Right ventricle myocardium inferior (tissue), 1 donor: ENCODE measurements at regions not wholly inside any gene's neighbourhood (a gene's known extent, or its start where the extent isn't known, plus 50 kb on each side); places are given as distances from the start of the nearest gene placed in this dataset.

Experiments
- ATAC-seq: fragments of 200-7000 bp; cut with Tn5 transposase; one replicate; pipeline ENCODE4 v1.9.1; 2020; ENCODE audit warnings: mild to moderate bottlenecking, moderate library complexity
- DNase-seq: peaks from one replicate; pipeline ENCODE4 v3.0.0; 2021; ENCODE audit errors: missing footprints
- intact Hi-C: fragments of 100-400 bp; cut with DNase I; formaldehyde crosslinking; loops from one replicate; pipeline ENCODE4 v1.11.0; 2022
- donor health status: DM: no; HTN: yes; CAD: no; lungs with severe emphysema.

DNA sequence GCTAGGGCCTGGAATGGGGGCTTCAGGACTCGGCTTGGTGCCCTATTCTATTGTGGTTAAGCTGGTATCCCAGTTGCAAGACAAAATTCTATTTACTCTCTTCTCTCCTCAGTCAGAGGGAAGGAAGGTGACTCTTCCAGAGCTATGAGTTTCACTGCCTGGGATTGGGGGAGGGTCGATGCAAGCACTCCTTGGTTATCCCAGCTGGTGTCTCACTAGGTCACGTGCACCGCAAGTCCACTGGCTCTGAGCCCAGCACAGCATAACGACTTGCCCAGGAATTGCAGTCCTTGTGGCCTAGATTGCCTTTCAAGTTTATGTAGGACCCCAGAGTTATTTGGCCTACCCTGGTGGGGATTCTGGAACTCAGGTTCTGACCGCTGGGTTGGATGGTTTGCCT, 958.8 kb downstream of the IGSF11 start:
- intact Hi-C loops: no loop called here
- DNase-seq (no peak), ATAC-seq (no peak)

DNA sequence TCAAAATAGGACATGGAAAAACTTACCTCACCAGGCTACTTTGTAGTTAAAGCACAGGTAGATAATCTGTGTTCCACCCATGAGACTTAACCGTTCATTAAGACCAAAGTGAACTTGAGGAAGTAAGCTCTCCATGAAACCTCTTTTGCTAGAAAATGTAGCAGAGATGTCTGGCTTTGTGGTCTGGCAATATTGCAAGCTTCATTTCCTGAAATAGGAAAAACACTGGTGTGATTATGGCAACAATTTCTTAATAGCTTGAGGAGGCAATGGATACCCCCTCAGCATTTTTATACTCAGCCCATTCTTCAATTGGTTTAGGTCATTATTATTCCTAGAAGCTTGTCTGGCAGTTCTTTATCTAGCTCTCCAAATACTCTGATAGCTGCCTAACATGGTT, 957.3 kb downstream of the IGSF11 start:
- intact Hi-C loops: no loop called here
- ATAC-seq: no peak
- no peak for DNase-seq

DNA sequence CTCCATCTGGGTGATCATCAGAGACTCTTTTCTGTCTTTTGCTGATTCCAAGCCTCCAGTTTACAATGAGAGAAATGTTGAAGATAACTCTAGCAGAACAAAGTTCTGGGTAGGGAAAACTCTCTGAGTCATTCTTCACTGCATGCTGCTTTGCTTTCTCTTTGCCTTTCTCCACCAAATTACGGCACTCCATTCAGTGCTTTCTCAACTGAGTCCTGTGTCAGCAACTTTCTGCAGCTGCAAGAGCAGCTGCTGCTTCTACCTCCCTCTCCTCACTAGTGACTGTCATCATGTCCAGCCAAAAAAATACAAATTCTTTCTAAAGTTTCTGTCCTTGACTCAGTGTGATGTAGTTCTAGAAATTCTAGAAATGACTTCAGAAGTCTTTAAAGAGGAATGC, 953.8 kb downstream of the IGSF11 start:
- intact Hi-C loops: no loop called here
- no peak for ATAC-seq
- no peak for DNase-seq

DNA sequence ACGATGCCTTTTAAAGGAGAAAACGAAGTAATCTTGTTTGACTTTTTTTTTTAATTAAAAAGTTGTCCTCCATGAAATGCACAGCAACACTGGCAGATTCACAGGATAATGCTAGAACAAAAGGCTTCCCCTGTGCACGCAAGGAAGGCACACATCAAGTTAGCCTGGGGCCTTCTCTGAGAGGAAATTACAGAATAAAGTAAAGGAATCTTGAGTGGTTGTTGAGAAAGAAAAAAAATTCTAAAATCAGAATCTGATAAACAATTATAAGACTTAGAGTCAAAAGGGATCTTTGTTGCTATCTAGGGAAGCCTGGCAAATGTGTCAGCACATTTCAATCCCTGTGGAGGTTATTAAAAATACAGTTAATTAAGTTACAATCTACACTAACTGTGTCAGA, 946.0 kb downstream of the IGSF11 start:
- ATAC-seq (no peak), DNase-seq (no peak)
- intact Hi-C loops: no loop called here

DNA sequence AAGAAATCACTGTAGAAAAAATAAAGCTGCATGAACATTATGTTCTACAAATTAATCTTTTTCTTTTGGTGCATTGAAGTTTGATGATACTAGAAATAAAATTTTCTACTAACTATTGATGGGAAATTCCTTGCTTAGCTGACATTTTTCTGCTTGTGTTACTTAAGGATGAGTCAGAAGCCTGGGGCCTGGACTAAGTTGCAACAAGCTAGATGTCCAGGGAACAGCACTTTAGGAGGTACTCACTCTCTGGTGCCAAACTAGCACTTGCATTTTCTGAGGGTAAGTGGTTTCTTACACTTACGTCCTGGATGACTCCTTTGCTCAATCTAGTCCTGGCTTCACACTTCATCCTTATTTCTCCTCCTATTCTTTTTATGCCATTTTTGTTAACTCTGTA, 945.1 kb downstream of the IGSF11 start:
- no peak for DNase-seq
- intact Hi-C loops: no loop called here
- ATAC-seq: no peak

DNA sequence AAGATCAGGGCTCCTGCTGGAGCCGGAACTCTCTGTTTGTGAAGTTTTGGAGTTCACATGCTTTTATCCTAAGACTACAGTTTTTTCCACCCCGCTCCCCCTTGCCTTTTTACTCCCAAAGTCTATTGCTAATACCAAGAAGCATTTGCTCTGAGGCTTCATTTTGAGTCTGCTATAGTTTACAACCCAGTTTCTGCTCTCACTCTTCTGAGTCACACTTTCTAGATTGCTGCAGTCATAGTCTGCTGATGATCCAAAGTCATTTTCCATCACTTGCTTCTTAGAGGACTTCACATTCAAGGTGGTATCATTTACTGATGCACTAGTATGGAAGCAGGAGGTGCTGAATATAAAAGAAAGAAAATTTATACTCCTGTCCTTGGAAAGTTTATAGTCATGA, 937.4 kb downstream of the IGSF11 start:
- intact Hi-C loops: no loop called here
- DNase-seq (no peak), ATAC-seq (no peak)

DNA sequence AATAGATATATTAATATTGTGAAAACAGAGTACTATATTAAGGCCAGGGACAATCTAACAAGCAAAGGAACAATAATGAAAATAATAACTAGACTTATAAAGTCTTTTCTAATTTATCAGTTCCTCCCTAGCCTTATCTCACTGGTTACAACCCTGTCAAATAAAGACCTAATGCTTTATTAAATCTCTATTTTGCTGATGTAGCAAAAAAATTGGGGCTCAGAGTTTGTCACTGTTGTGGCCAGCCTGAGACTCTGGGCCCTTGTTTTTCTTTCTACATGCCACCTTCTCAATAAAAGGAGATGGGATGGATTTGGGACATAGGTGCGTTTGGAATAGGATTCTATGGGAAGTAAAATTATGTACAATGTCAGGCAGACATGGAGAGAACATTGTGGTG, 937.0 kb downstream of the IGSF11 start:
- DNase-seq (no peak), ATAC-seq (no peak)
- intact Hi-C loops: no loop called here

DNA sequence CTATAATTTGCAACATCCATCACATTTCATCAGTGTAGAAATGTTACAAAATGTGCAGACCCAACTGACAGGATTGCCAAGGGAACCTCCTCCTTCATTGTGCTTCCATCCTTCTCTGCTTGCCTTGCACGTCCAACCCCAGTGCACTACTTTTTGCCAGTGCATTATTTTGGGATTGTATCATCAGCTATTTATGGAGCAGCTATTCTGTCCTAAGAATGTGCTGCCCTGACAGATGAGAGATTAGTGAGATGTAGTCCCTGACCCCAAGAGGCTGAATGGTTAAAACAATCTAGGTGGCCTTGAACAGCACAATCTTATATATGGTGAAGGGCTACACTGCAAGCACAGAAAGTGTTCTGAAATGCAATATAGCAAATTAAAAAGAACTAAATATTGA, 935.8 kb downstream of the IGSF11 start:
- intact Hi-C loops: no loop called here
- no peak for DNase-seq
- ATAC-seq: no peak

DNA sequence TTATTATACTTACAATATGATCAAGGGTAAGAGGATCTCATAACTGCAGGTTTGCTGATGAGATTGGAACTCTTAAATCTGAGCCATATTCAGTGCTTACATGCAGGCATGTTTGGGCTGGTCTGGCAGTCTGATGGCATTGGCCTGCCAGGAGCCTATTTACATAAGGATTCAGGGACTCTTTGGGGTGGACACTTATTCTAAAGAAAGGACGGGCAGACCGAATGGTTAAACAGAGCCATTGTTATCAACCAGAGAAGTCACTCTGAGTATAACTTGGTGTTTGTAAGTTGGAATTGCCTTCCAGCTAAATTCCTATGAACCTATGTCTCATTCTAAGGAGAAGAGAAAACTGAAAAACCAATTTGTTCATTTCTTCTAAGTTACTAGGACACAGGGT, 932.8 kb downstream of the IGSF11 start:
- intact Hi-C loops: no loop called here
- no peak for ATAC-seq

DNA sequence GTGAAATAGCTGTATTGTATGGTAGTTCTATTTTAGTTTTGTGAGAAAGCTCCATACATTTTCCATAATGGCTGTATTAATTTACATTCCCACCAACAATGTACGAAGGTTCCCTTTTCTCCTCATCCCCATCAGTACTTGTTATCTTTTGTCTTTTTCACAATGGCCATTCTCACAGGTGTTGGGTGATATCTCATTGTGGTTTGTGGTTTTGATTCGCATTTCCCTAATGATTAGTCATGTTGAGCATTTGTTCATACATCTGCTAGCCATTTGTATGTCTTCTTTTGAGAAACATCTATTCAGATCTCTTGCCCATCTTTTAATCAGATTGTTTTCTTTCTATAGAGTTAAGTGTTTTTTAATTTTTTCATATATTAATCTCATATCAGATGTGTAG, 931.9 kb downstream of the IGSF11 start:
- intact Hi-C loops: no loop called here
- DNase-seq: no peak
- no peak for ATAC-seq

More for the DNA sequence above, 932.8 kb downstream of the IGSF11 start:
- DNase-seq: no peak

DNA sequence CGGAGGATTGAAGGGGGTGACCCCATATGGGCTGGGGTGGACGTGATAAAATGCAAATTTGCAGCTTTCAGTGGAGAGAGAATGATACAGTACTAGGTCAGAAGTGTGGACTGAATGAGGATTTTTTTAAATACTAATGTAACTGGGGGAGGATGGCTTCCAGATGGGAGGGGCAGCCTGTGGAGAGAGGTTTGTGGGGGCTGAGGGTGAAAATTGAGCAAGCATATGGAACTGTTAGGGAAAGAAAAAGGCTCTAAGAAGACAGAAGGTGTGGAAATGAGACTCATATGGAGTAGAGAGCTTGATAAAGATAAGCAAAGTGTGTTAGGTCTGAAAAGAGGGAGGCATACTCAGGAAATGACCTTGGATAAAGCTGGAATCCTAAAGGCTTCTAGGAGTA, 926.4 kb downstream of the IGSF11 start:
- ATAC-seq (no peak), DNase-seq (no peak)
- intact Hi-C loops: no loop called here

DNA sequence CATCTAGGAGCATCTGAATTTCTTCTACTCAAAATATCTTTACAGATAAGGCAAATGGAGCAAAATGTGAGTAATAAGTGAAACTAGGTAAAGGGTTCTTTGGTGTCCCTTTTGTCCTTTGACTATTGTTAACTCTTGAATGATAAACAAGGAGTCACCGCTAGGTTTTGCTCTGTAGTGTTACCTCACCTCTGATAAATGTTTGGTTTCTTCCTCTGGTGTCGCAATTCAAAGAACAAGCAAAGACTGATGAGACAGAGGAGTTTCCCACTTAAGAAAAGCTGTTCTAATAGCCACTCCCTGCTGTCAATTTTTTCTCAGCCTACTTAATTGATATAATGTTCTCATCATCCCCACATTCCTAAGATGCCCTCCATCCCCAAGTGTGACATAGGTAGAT, 925.9 kb downstream of the IGSF11 start:
- intact Hi-C loops: no loop called here
- ATAC-seq (no peak), DNase-seq (no peak)

DNA sequence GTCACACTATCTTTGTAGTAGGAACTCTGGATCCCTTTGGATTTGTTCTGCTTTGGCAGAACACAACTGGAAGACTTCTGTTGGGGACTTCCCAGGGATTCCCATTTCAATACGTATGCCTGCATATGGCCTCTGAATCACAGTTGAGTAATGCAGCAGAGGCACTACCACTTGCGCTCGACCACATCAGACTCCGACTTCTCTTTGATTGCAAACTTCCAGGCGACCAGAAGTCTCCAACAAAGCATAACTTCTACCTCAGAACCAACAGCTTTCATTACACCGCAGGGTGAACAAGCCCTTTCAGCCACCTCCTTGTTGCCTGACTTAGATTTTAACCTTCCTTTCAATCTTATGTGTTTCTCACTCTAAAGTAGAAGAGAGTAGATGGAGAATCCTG, 924.4 kb downstream of the IGSF11 start:
- no peak for DNase-seq
- no peak for ATAC-seq
- intact Hi-C loops: no loop called here

DNA sequence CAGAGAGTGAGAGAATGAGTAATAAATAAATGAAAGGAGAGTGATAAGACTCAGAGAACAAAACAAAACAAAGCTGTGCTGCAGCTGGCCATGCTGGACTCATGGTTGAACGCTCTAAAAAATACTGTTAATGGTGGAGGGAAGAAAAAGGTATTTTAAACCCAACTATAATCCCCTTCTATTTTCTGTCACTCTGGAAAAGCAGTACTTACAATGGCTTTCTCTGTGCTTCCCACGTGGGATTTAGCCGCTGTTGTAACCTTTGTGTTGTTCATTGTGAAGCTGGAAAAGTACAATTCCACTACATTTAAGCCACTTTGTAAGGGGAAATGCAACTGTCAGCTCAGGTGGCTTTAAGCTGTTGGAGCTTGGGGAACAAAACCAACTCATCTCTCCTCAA, 917.7 kb downstream of the IGSF11 start:
- ATAC-seq (no peak), DNase-seq (no peak)
- intact Hi-C loops: no loop called here

DNA sequence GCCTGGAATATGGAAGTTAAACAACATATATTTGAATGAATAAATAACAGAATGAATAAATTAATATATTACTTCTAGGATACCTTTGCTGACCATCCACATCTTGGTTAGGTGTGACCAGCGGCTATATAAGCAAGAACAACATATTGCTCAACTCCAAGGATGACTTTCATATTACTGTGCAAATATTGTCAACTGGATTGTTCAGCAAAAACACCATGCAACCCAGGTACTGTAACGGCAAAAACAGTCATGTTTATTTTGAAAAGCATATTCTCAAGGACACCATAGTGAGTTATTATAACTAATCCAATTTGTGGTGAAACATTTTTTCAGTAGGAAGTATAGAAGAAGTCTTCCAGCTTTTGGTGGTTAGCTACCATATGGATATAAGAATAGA, 907.9 kb downstream of the IGSF11 start:
- no peak for DNase-seq
- intact Hi-C loops: no loop called here
- no peak for ATAC-seq

DNA sequence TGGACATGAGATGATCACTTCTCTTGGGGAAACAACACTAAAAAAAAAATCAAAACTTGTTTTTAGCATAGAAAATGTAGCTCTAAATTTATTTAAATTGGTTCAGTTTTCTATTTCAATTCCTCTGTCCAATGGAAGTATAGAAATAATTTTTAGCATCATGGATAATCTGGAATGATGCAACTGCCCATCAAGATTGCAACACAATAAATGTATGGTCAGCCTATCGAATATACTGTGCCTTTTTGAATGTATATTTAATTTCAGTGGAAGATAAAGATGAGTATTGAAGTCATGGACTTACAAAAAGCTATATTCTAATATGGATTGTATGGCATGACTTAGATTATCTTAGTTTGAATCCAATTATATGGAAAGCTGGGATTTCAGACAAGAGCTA, 906.7 kb downstream of the IGSF11 start:
- intact Hi-C loops: no loop called here
- no peak for ATAC-seq

DNA sequence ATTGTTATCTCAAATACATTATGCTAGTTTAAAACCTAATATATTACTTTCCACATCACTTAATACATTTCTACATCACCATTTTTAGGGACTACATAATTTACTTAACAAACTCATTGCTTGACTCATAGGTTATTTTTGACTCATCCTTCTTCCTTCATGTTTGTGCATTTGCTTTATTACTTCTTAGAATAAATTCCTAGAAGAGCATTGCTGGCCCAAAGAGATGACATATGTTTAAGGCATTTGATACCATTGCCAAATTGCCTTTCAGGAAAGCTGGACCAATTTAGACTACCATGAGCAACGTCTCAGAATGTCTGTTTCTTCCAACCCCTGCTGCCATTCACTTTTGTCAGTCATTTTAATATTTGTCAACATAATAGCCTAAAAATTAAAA, 905.8 kb downstream of the IGSF11 start:
- DNase-seq: no peak
- ATAC-seq: no peak
- intact Hi-C loops: no loop called here

More for the DNA sequence above, 906.7 kb downstream of the IGSF11 start:
- DNase-seq: no peak

DNA sequence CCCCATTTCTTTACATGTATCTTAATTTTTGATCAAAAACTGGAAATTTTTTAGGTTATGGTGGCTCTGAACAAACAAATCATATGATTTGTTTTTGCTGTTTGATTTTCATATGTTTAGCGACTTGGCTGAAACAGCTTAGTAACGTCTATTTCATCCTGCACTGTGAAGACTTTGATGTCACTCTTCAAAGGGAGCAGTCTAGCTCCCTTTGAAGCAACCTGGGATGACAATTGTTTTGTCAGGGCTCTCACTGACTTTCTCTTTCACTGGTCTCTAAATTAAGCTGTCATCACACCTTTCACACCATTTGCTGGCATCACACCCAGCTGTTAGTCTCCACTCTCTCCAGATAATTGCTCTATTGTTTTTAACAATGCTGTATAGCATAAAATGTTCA, 896.9 kb downstream of the IGSF11 start:
- ATAC-seq: no peak
- no peak for DNase-seq
- intact Hi-C loops: no loop called here

DNA sequence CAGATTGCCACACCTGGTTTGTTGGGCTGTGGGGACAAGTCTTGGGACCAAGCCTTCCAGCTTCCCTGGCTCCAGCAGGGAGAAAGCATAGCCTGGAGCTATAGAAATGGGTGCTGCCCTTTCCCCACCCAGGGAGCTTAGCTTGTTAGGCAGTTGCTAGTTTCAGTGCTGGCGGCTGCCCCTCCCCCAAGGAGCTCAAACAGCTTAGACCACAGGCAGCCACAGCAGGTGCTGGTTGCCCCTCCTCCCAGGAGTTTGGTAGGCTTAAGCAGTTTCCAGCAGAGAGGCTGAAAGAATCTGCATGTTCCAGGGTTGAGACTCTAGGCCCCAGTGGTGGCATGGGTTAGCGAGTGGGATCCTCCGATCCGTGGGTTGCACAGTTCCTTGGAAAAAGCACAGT, 889.7 kb downstream of the IGSF11 start:
- intact Hi-C loops: no loop called here
- no peak for DNase-seq
- ATAC-seq: no peak

DNA sequence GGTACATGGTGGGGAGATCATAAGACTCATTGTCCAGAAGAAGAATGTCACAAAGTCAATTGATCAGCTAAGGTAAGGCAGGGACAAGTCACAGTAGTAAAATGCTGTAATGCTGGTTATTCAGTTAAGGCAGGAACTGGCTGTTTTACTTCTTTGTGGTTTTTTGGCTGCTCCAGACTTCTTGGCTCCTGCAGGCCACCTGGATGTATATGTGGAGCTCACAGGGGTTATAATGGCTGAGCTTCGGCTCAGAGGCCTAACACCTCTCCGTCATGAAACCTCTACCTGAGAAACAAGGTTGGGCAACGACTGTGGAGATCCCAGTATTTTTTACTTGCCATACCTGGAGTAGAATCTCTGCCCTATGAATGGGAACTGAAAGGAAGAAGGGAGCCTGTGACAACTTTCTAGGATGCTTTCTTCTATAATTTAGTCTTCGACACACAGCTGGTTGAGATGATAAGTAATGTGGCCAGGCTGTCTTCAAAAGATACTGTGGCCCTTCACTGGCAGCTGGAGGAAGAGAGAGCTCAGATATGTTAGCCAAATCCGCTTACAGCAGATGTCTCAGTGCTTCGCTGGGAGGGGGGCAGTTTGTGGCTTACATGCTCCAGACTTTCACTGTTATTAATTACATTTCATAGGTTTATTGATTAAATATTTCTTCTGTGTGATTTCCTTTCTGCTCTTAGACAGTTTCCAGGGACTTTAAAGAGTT, 887.8 kb downstream of the IGSF11 start:
- intact Hi-C loops: no loop called here
- ATAC-seq: no peak
- DNase-seq: no peak

DNA sequence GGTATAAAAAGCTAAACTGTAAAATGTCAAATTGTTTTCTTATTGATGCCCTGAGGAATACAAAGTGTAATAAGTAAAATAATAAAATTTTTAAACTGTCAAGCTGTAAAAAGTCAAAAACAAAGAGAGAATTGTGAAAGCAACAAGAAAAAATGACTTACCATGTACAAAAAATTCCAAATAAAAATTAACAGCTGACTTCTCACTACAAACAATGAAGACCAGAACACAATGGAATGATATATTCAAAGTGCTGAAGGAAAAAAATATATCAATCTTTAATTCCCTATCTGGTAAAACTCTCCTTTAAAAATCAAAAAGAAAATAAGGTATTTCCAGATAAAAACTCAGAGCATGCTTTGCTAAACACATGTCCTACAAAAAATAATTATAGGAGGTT, 883.5 kb downstream of the IGSF11 start:
- intact Hi-C loops: no loop called here
- DNase-seq (no peak), ATAC-seq (no peak)
